ACC112 (cell line): ENCODE measurements at regions not wholly inside any gene's neighbourhood (a gene's known extent, or its start where the extent isn't known, plus 50 kb on each side); places are given as distances from the start of the nearest gene placed in this dataset.
"Not testable (repeated sequence)": the region's sequence is repeated elsewhere in the genome, so short reads cannot be mapped to it uniquely, and the experiment has no call there.

Experiments
- H2AFZ ChIP-seq: fragments of 200-600 bp; sonication (generic); one replicate; pipeline ENCODE4 v1.6.0; 2017; ENCODE audit warnings: antibody characterized with exemption, low read length; ENCODE audit not compliant: unreplicated experiment
- H3K27ac ChIP-seq: fragments of 200-600 bp; sonication (generic); 2 replicates; pipeline ENCODE4 v1.5.1; 2014; ENCODE audit warnings: low read depth, mild to moderate bottlenecking, antibody characterized with exemption, low read length, moderate library complexity
- H3K27me3 ChIP-seq: fragments of 200-600 bp; sonication (generic); 2 replicates; pipeline ENCODE4 v1.6.1; 2014; ENCODE audit warnings: mild to moderate bottlenecking, antibody characterized with exemption, low read length, moderate library complexity, mixed read lengths; ENCODE audit not compliant: insufficient read depth
- H3K36me3 ChIP-seq: fragments of 200-600 bp; sonication (generic); 2 replicates; pipeline ENCODE4 v1.6.1; 2016; ENCODE audit warnings: mild to moderate bottlenecking, antibody characterized with exemption, low read length, moderate library complexity, mixed read lengths; ENCODE audit not compliant: insufficient read depth
- H3K4me1 ChIP-seq: fragments of 200-600 bp; sonication (generic); one replicate; pipeline ENCODE4 v1.6.1; 2016; ENCODE audit warnings: low read length, mixed read lengths; ENCODE audit not compliant: insufficient read depth, unreplicated experiment, control insufficient read depth
- H3K4me3 ChIP-seq: fragments of 200-600 bp; sonication (generic); 2 replicates; pipeline ENCODE4 v1.5.1; 2014; ENCODE audit warnings: mild to moderate bottlenecking, low read depth, low read length
- H3K79me2 ChIP-seq: fragments of 200-600 bp; sonication (generic); one replicate; pipeline ENCODE4 v1.6.0; 2016; ENCODE audit warnings: low read length; ENCODE audit not compliant: control insufficient read depth, unreplicated experiment, insufficient read depth

DNA sequence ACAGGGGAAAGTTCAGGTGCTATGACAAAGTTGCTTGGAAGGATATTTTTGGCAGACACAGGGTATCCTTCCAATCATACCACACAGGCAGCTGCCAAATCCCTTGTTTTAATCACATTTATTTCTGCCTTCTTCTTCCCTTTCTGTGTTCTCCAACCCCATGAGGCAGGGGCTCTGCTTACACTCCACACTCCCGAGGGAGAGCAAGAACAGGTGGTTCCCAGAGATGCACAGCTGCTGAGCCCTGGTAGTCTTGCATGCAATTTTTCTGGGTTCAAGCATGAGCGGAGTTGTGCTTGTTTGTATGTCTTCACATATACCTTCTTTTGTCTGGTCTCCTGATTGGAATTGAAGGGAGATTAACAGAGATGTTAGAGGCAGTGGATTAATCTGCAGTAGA is 251.7 kb upstream of the ST6GAL2 start:
- Histone ChIP-seq H2AFZ (no peak overlapping the region), H3K27ac (no peak overlapping the region), H3K4me1 (no peaks in the 10 kb centered on the region), H3K36me3 (no peaks in the 10 kb centered on the region), H3K4me3 (no peak overlapping the region), H3K79me2 (no peaks in the 10 kb centered on the region), H3K27me3 (no peaks in the 10 kb centered on the region)

DNA sequence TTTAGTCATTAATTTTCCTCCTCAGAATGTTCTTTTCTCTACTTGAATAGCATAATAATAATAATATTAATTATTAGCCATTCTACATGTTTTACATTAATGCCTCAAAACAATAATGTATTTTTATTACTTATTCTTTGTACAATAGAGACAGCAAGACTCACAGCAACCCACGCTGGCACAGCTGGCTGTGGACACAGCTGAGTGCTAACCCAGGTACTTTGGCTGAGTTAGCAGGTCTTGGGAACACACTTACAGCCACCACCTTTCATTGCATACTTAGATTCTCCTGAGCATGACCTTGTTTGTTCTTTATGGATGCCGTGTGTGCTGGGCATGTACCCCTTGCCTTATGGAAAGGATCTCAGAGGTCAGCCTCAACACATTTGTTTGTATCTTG is 260.2 kb upstream of the ST6GAL2 start:
- Histone ChIP-seq H3K27ac (no peak overlapping the region), H3K4me1 (no peaks in the 10 kb centered on the region), H3K27me3 (no peaks in the 10 kb centered on the region), H2AFZ (no peak overlapping the region), H3K4me3 (no peak overlapping the region), H3K36me3 (no peaks in the 10 kb centered on the region), H3K79me2 (no peaks in the 10 kb centered on the region)

DNA sequence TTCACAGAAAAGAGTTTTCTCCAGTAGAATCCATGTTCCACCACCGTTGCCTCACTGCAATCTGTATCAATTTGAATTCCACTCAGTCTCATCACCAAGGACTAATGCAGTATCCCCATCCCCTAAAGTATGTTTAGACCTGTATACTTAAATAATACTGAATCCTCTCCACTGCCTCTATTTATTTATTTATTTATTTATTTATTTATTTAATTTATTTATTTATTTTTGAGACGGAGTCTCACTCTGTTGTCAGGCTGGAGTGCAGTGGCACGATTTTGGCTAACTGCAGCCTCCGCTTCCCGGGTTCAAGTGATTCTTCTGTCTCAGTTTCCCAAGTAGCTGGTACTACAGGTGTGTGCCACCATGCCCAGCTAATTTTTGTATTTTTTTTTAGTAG is 260.7 kb upstream of the ST6GAL2 start:
- not testable (repeated sequence) for H3K27ac ChIP-seq, H3K4me3 ChIP-seq, H3K79me2 ChIP-seq, H3K27me3 ChIP-seq, H2AFZ ChIP-seq, H3K36me3 ChIP-seq, H3K4me1 ChIP-seq

DNA sequence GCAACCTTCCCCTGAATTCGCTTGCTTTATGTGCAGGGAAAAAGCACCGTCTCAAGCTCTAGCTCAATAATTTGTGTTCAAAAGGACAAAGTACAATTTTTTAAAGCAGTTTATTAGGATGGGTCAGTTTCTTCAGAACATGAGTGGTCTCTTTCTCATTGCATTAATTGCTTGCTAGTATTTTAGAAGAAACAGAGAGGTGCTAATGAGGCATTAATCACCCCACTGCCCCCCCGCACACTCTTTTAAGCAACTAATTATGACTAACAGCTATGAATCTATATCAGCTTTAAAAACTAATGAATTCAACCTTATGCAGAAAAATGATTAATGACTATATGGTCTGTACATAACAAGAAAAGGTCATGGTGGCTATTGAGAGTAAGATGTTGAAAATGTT is 262.1 kb upstream of the ST6GAL2 start:
- no peak overlapping the region for H2AFZ ChIP-seq
- no peaks in the 10 kb centered on the region for H3K4me1 ChIP-seq
- no peak overlapping the region for H3K27ac ChIP-seq
- no peaks in the 10 kb centered on the region for H3K27me3 ChIP-seq
- H3K79me2 ChIP-seq: no peaks in the 10 kb centered on the region
- H3K36me3 ChIP-seq: no peaks in the 10 kb centered on the region
- no peak overlapping the region for H3K4me3 ChIP-seq

DNA sequence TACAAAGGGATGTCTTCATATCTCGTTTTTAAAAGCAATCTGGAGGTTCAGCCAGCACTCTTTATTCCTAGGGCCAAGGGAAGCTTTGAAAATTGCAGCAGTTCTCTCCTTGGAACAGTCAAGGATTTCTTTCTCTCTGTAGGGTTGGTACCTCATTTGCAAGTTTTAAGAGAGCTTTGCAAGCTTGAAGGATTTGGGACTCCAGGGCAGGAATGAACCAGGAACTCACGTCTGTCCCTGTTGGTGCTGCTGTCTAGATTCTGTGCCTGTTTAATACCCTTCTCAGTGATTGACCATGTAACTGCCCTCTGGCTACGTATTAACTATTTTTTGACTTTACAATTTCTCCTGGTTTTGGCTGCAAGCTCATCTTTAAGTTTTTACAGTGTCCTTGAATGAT is 262.5 kb upstream of the ST6GAL2 start:
- H2AFZ ChIP-seq: no peak overlapping the region
- H3K4me3 ChIP-seq: no peak overlapping the region
- no peaks in the 10 kb centered on the region for H3K27me3 ChIP-seq
- no peak overlapping the region for H3K27ac ChIP-seq
- no peaks in the 10 kb centered on the region for H3K36me3 ChIP-seq
- H3K79me2 ChIP-seq: no peaks in the 10 kb centered on the region
- H3K4me1 ChIP-seq: no peaks in the 10 kb centered on the region

DNA sequence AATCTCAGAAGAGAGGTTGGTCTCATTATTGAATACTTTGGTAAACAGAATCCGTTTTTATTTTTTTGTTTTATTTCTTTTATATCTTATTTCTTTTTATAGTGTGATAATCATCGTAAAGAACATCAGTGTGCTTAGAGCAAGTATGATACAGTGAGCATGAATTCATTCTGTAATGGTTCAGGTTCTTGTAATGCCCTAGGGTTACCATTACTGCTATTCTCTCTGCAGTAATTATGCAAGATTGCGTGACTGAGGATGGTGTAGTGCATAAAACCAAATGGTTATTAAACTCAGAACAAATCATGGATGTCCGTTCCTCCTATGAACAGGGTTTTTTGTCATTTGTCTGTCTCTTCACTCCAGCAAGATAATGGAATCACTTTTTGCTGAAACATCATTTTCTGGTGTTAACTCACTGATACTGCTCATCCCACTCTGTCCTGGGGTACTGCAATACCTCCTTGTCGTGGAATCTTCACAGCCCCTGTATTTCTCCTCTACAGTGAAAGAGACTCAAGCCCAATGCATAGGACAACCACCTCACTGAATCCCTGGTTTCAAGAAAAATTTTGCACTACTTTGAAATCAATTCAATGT is 274.8 kb upstream of the ST6GAL2 start:
- Histone ChIP-seq H3K4me3 (no peak overlapping the region), H2AFZ (no peak overlapping the region), H3K27me3 (no peaks in the 10 kb centered on the region), H3K36me3 (no peaks in the 10 kb centered on the region), H3K79me2 (no peaks in the 10 kb centered on the region), H3K4me1 (no peaks in the 10 kb centered on the region), H3K27ac (no peak overlapping the region)

DNA sequence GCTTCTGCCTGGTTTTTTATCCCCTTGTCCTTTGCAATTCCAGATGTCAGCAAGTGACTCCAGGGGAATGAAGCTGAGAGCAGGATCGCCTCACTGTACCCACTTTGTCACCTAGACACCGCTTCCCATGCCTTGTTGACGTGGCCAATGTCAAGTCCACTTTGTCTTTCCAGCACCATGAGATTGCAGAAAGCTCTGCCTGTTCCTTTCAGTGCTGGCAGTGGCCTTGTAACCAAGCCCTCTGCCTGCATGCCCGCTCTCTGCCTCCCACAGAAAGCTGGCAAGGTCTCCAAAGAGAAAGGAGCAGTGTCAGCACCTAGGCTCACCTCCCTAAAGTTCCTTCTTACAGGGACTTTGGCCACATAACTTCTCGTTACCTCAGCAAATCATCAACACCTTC is 282.2 kb upstream of the ST6GAL2 start:
- Histone ChIP-seq H3K27ac (no peak overlapping the region), H2AFZ (no peak overlapping the region)

DNA sequence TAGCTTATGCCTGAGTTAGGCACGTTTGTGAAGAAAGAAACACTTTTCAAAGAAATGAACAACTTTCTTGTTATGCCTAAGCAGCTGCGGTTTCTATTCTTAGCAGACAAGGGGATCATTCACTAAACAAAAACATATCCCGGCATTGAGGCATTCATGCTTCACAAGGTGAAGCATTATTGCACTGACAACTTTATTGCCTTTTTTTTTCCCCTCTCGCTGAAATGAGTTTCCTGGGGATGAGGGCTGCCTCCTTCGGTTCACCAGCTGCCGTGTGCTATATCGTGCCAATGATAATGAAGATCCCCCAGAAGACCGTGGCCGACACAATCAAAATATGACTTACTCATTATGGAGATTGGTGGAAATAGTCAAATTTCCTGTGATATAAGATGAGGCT is 288.2 kb upstream of the ST6GAL2 start:
- Histone ChIP-seq H3K79me2 (no peaks in the 10 kb centered on the region), H3K4me1 (no peaks in the 10 kb centered on the region), H3K4me3 (no peak overlapping the region), H2AFZ (no peak overlapping the region), H3K27ac (no peak overlapping the region), H3K36me3 (no peaks in the 10 kb centered on the region), H3K27me3 (no peaks in the 10 kb centered on the region)

More for the DNA sequence above, 282.2 kb upstream of the ST6GAL2 start:
- Histone ChIP-seq H3K27me3 (no peaks in the 10 kb centered on the region), H3K4me1 (no peaks in the 10 kb centered on the region), H3K79me2 (no peaks in the 10 kb centered on the region), H3K36me3 (no peaks in the 10 kb centered on the region), H3K4me3 (no peak overlapping the region)

DNA sequence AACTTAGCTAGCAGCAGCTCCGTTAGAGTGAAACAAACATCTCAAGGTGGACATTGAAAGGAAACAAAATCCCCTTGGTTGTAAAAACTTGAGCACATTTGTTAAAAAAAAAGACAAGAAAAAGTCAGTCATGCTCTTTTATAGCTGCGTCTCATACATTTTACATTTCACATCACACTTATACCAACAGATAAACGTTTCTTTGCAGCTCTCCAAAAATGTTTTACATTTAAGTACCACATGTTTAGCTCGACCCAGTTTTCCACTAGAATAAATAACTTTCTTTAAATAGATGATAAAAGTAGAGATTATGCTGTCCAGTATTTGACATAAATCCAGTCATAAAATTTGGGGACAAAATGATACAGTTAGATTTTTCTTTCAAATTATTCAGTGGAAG is 297.0 kb upstream of the ST6GAL2 start:
- no peak overlapping the region for H3K27ac ChIP-seq
- H3K36me3 ChIP-seq: no peaks in the 10 kb centered on the region
- H3K4me3 ChIP-seq: no peak overlapping the region
- no peaks in the 10 kb centered on the region for H3K4me1 ChIP-seq
- no peak overlapping the region for H2AFZ ChIP-seq
- no peaks in the 10 kb centered on the region for H3K79me2 ChIP-seq
- no peaks in the 10 kb centered on the region for H3K27me3 ChIP-seq

DNA sequence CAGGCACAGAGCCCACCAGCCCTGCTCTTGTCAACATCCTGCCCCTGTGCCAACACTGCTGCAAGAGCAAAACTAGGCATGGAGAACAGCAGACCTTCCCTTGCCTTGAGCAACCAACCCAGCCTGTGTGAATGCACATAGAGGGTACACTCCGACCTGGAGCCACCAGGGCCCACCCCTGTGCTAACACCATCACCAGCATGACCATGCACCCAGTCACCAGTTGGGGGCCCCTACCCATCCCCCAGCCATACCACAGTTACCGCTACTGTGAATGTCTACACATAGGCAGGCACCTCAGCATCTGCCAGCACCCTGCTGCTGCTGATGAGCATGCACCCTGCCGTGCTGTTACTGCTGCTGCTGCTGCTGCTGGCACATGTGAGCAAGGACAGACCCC is 301.9 kb upstream of the ST6GAL2 start:
- Histone ChIP-seq H3K27ac (no peak overlapping the region), H3K4me1 (no peaks in the 10 kb centered on the region), H3K79me2 (no peaks in the 10 kb centered on the region), H3K27me3 (no peaks in the 10 kb centered on the region), H3K4me3 (no peak overlapping the region), H2AFZ (no peak overlapping the region), H3K36me3 (no peaks in the 10 kb centered on the region)

DNA sequence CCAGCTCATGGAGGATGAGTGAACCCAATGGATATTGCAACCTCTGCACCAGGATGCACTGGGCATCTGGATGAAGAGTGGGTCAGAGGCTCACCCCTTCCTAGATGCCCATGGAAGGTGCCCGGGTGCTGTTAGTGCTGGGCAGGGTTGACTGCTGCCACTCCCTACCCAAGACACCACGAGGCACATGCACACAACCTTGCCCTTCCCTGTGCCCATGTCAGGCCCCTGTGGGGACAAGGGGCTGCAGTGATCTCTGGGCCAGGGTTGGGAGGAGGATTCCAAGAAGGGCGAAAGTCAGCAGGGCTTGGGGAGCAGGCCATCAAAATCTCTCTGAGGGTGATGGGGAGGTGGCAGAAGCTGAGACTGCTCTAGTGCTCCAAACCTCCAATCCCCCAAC is 309.7 kb upstream of the ST6GAL2 start:
- H3K27me3 ChIP-seq: no peaks in the 10 kb centered on the region
- no peak overlapping the region for H2AFZ ChIP-seq
- H3K79me2 ChIP-seq: no peaks in the 10 kb centered on the region
- H3K4me1 ChIP-seq: no peaks in the 10 kb centered on the region
- no peak overlapping the region for H3K27ac ChIP-seq
- H3K4me3 ChIP-seq: no peak overlapping the region
- H3K36me3 ChIP-seq: no peaks in the 10 kb centered on the region
